Hepatocyte (in vitro differentiated cells): ENCODE measurements at regions not wholly inside any gene's neighbourhood (a gene's known extent, or its start where the extent isn't known, plus 50 kb on each side); places are given as distances from the start of the nearest gene placed in this dataset.

Experiments used
- DNase-seq: peaks from one replicate; pipeline ENCODE4 v3.0.0-alpha.2; 2016; ENCODE audit warnings: low spot score
- H2AFZ ChIP-seq: fragments of 200-600 bp; sonication (generic); 2 replicates; pipeline ENCODE4 v1.6.0; 2016; ENCODE audit warnings: antibody characterized with exemption, mild to moderate bottlenecking
- H3K27ac ChIP-seq: fragments of 200-600 bp; sonication (generic); 2 replicates; pipeline ENCODE4 v1.5.1; 2016; ENCODE audit warnings: mild to moderate bottlenecking
- H3K27me3 ChIP-seq: fragments of 200-600 bp; sonication (generic); 2 replicates; pipeline ENCODE4 v1.6.1; 2016
- H3K36me3 ChIP-seq: fragments of 200-600 bp; sonication (generic); replicated peaks from 2 replicates; pipeline ENCODE4 v1.5.1; 2016; ENCODE audit warnings: low read depth; ENCODE audit not compliant: insufficient read depth
- H3K4me1 ChIP-seq: fragments of 200-600 bp; sonication (generic); 2 replicates; pipeline ENCODE4 v1.5.1; 2016; ENCODE audit warnings: mild to moderate bottlenecking, moderate library complexity; ENCODE audit not compliant: insufficient read depth
- H3K4me2 ChIP-seq: fragments of 200-600 bp; sonication (generic); 2 replicates; pipeline ENCODE4 v1.6.0; 2016
- H3K4me3 ChIP-seq: fragments of 200-600 bp; sonication (generic); 2 replicates; pipeline ENCODE4 v1.5.1; 2016; ENCODE audit warnings: mild to moderate bottlenecking
- H3K79me2 ChIP-seq: fragments of 200-600 bp; sonication (generic); 2 replicates; pipeline ENCODE4 v1.6.0; 2017; ENCODE audit warnings: mild to moderate bottlenecking
- H3K9me2 ChIP-seq: fragments of 200-600 bp; sonication (generic); replicated peaks from 2 replicates; pipeline ENCODE4 v1.6.0; 2017; ENCODE audit warnings: mild to moderate bottlenecking; ENCODE audit not compliant: insufficient read depth
- H3K9me3 ChIP-seq: fragments of 200-600 bp; sonication (generic); 2 replicates; pipeline ENCODE4 v1.5.1; 2016; ENCODE audit warnings: low read depth, mild to moderate bottlenecking
- H4K20me1 ChIP-seq: fragments of 200-600 bp; sonication (generic); 2 replicates; pipeline ENCODE4 v1.6.0; 2016; ENCODE audit warnings: mild to moderate bottlenecking; ENCODE audit not compliant: insufficient read depth, poor library complexity, severe bottlenecking
- CTCF ChIP-seq: fragments of 200-600 bp; sonication (generic); IDR thresholded peaks from 2 replicates; pipeline ENCODE4 v1.5.1; 2016; ENCODE audit warnings: antibody characterized with exemption, mild to moderate bottlenecking; ENCODE audit not compliant: poor library complexity
- EZH2 ChIP-seq: fragments of 200-600 bp; sonication (generic); IDR thresholded peaks from 2 replicates; pipeline ENCODE4 v1.6.1; 2016; ENCODE audit warnings: antibody characterized with exemption, mild to moderate bottlenecking, borderline replicate concordance
- EZH2phosphoT487 ChIP-seq: fragments of 200-600 bp; sonication (generic); IDR thresholded peaks from one replicate; pipeline ENCODE4 v1.6.1; 2018; ENCODE audit warnings: antibody characterized with exemption, mild to moderate bottlenecking, low read depth, moderate library complexity; ENCODE audit not compliant: unreplicated experiment, severe bottlenecking
- WGBS: methylation state at CpG from one replicate; pipeline ENCODE4 v1.1.6; 2016; ENCODE audit warnings: low lambda C conversion rate; ENCODE audit errors: missing lambda C conversion rate; 5-methylcytosine and 5-hydroxymethylcytosine counted together

- Histone ChIP-seq H3K79me2 (no peaks in the 10 kb centered on the region), H3K9me2 (no peaks in the 10 kb centered on the region), H3K36me3 (no peaks in the 10 kb centered on the region), H3K27ac (no peak overlapping the region), H3K9me3 (no peaks in the 10 kb centered on the region), H3K4me3 (no peak overlapping the region), H3K27me3 (no peaks in the 10 kb centered on the region), H3K4me1 (no peaks in the 10 kb centered on the region), H4K20me1 (no peaks in the 10 kb centered on the region), H2AFZ (no peak overlapping the region), H3K4me2 (no peak overlapping the region)
- TF ChIP-seq EZH2phosphoT487: no peak
- no peak for TF ChIP-seq EZH2
- TF ChIP-seq CTCF: no peak
- no peak for DNase-seq
- WGBS: 75% methylated on average over 1 of the region's 1 CpG
Observed at GRCh38 chr4:14054391-14054790, 426.9 kb upstream of the BOD1L1 start.

- H3K27ac ChIP-seq: no peak overlapping the region
- TF ChIP-seq EZH2 (no peak), EZH2phosphoT487 (no peak), CTCF (no peak)
- H2AFZ ChIP-seq: no peak overlapping the region
- H3K36me3 ChIP-seq: no peaks in the 10 kb centered on the region
- WGBS: 63% methylated on average over 4 of the region's 4 CpGs
- H3K27me3 ChIP-seq: no peaks in the 10 kb centered on the region
- DNase-seq: no peak
- no peaks in the 10 kb centered on the region for H3K4me1 ChIP-seq
- no peak overlapping the region for H3K4me2 ChIP-seq
- no peaks in the 10 kb centered on the region for H3K9me3 ChIP-seq
- no peaks in the 10 kb centered on the region for H4K20me1 ChIP-seq
- H3K4me3 ChIP-seq: no peak overlapping the region
- H3K9me2 ChIP-seq: no peaks in the 10 kb centered on the region
- no peaks in the 10 kb centered on the region for H3K79me2 ChIP-seq
Observed at GRCh38 chr4:14059006-14059405, 431.5 kb upstream of the BOD1L1 start.

GRCh38 chr4:14064984-14065383 lies 437.5 kb upstream of the BOD1L1 start:
- Histone ChIP-seq H3K4me2 (no peak overlapping the region), H4K20me1 (no peaks in the 10 kb centered on the region), H3K4me3 (no peak overlapping the region), H3K9me3 (no peaks in the 10 kb centered on the region), H3K4me1 (no peaks in the 10 kb centered on the region), H3K36me3 (no peaks in the 10 kb centered on the region), H3K79me2 (no peaks in the 10 kb centered on the region), H3K27ac (no peak overlapping the region), H3K27me3 (peaks cover 11% of the 10 kb centered on the region), H3K9me2 (no peaks in the 10 kb centered on the region), H2AFZ (no peak overlapping the region)
- WGBS: 76% methylated on average over 2 of the region's 2 CpGs
- TF ChIP-seq CTCF (no peak), EZH2phosphoT487 (no peak), EZH2 (no peak)
- DNase-seq: no peak

- no peaks in the 10 kb centered on the region for H3K36me3 ChIP-seq
- H3K4me2 ChIP-seq: no peak overlapping the region
- no peak overlapping the region for H3K27ac ChIP-seq
- no peak for DNase-seq
- peaks cover 11% of the 10 kb centered on the region for H3K27me3 ChIP-seq
- no peaks in the 10 kb centered on the region for H3K9me2 ChIP-seq
- no peak for TF ChIP-seq EZH2phosphoT487
- no peak for TF ChIP-seq CTCF
- no peak for TF ChIP-seq EZH2
- H3K79me2 ChIP-seq: no peaks in the 10 kb centered on the region
- no peaks in the 10 kb centered on the region for H3K4me1 ChIP-seq
- WGBS: 83% methylated on average over 5 of the region's 5 CpGs
- H4K20me1 ChIP-seq: no peaks in the 10 kb centered on the region
- no peaks in the 10 kb centered on the region for H3K9me3 ChIP-seq
- H2AFZ ChIP-seq: no peak overlapping the region
- no peak overlapping the region for H3K4me3 ChIP-seq
Observed at GRCh38 chr4:14065406-14065805, 437.9 kb upstream of the BOD1L1 start.
